ENCODE measurements at regions not wholly inside any gene's neighbourhood (a gene's known extent, or its start where the extent isn't known, plus 50 kb on each side); places are given as distances from the start of the nearest gene placed in this dataset.

- Mint-ChIP-seq H3K9me3 (no peaks in the 10 kb centered on the region), H3K36me3 (no peaks in the 10 kb centered on the region), H3K27ac (no peak overlapping the region), H3K27me3 (no peaks in the 10 kb centered on the region), H3K4me1 (no peaks in the 10 kb centered on the region), H3K4me3 (no peak overlapping the region)
- no peak for DNase-seq
These were observed 179.0 kb upstream of the CD180 start for GRCh38 chr5:67375606-67376005.

GRCh38 chr5:67374378-67374777 lies 177.8 kb upstream of the CD180 start:
- H3K4me3 Mint-ChIP-seq: no peak overlapping the region
- no peaks in the 10 kb centered on the region for H3K36me3 Mint-ChIP-seq
- DNase-seq: no peak
- H3K27me3 Mint-ChIP-seq: no peaks in the 10 kb centered on the region
- H3K9me3 Mint-ChIP-seq: no peaks in the 10 kb centered on the region
- no peaks in the 10 kb centered on the region for H3K4me1 Mint-ChIP-seq
- no peak overlapping the region for H3K27ac Mint-ChIP-seq

GRCh38 chr5:67373518-67373917 lies 176.9 kb upstream of the CD180 start:
- Mint-ChIP-seq H3K4me1 (no peaks in the 10 kb centered on the region), H3K27ac (no peak overlapping the region), H3K4me3 (no peak overlapping the region), H3K9me3 (no peaks in the 10 kb centered on the region), H3K27me3 (no peaks in the 10 kb centered on the region), H3K36me3 (no peaks in the 10 kb centered on the region)
- no peak for DNase-seq

GRCh38 chr5:67372887-67373286 lies 176.3 kb upstream of the CD180 start:
- no peaks in the 10 kb centered on the region for H3K36me3 Mint-ChIP-seq
- no peak overlapping the region for H3K27ac Mint-ChIP-seq
- DNase-seq: no peak
- no peaks in the 10 kb centered on the region for H3K9me3 Mint-ChIP-seq
- no peak overlapping the region for H3K4me3 Mint-ChIP-seq
- no peaks in the 10 kb centered on the region for H3K27me3 Mint-ChIP-seq
- no peaks in the 10 kb centered on the region for H3K4me1 Mint-ChIP-seq

GRCh38 chr5:67371924-67372323 lies 175.3 kb upstream of the CD180 start:
- no peak overlapping the region for H3K27ac Mint-ChIP-seq
- no peaks in the 10 kb centered on the region for H3K27me3 Mint-ChIP-seq
- H3K4me1 Mint-ChIP-seq: no peaks in the 10 kb centered on the region
- H3K4me3 Mint-ChIP-seq: no peak overlapping the region
- no peaks in the 10 kb centered on the region for H3K9me3 Mint-ChIP-seq
- DNase-seq: no peak
- H3K36me3 Mint-ChIP-seq: no peaks in the 10 kb centered on the region

GRCh38 chr5:67366691-67367395 lies 170.2 kb upstream of the CD180 start:
- H3K4me3 Mint-ChIP-seq: no peak overlapping the region
- H3K27me3 Mint-ChIP-seq: no peaks in the 10 kb centered on the region
- H3K4me1 Mint-ChIP-seq: peaks cover 3% of the 10 kb centered on the region
- H3K27ac Mint-ChIP-seq: no peak overlapping the region
- H3K36me3 Mint-ChIP-seq: no peaks in the 10 kb centered on the region
- DNase-seq: no peak
- H3K9me3 Mint-ChIP-seq: no peaks in the 10 kb centered on the region

- H3K4me1 Mint-ChIP-seq: peaks cover 3% of the 10 kb centered on the region
- no peaks in the 10 kb centered on the region for H3K27me3 Mint-ChIP-seq
- no peak for DNase-seq
- no peaks in the 10 kb centered on the region for H3K9me3 Mint-ChIP-seq
- H3K36me3 Mint-ChIP-seq: no peaks in the 10 kb centered on the region
- no peak overlapping the region for H3K27ac Mint-ChIP-seq
- H3K4me3 Mint-ChIP-seq: no peak overlapping the region
These were observed 169.7 kb upstream of the CD180 start for GRCh38 chr5:67366276-67366675.

GRCh38 chr5:67364381-67364970 lies 167.9 kb upstream of the CD180 start:
- Mint-ChIP-seq H3K4me1 (peaks cover 4% of the 10 kb centered on the region), H3K27ac (no peak overlapping the region), H3K9me3 (no peaks in the 10 kb centered on the region), H3K36me3 (no peaks in the 10 kb centered on the region), H3K27me3 (no peaks in the 10 kb centered on the region), H3K4me3 (no peak overlapping the region)
- DNase-seq: no peak

- DNase-seq: no peak
- no peak overlapping the region for H3K27ac Mint-ChIP-seq
- H3K9me3 Mint-ChIP-seq: no peaks in the 10 kb centered on the region
- no peaks in the 10 kb centered on the region for H3K27me3 Mint-ChIP-seq
- no peak overlapping the region for H3K4me3 Mint-ChIP-seq
- no peaks in the 10 kb centered on the region for H3K36me3 Mint-ChIP-seq
- peaks cover 4% of the 10 kb centered on the region for H3K4me1 Mint-ChIP-seq
These were observed 167.4 kb upstream of the CD180 start for GRCh38 chr5:67363963-67364362.

GRCh38 chr5:67363180-67363709 lies 166.6 kb upstream of the CD180 start:
- Mint-ChIP-seq H3K9me3 (no peaks in the 10 kb centered on the region), H3K27me3 (no peaks in the 10 kb centered on the region), H3K27ac (no peak overlapping the region), H3K4me1 (peaks cover 4% of the 10 kb centered on the region), H3K4me3 (no peak overlapping the region), H3K36me3 (no peaks in the 10 kb centered on the region)
- DNase-seq: no peak

GRCh38 chr5:67361932-67362729 lies 165.5 kb upstream of the CD180 start:
- H3K27ac Mint-ChIP-seq: no peak overlapping the region
- no peak overlapping the region for H3K4me3 Mint-ChIP-seq
- H3K27me3 Mint-ChIP-seq: no peaks in the 10 kb centered on the region
- no peaks in the 10 kb centered on the region for H3K9me3 Mint-ChIP-seq
- no peaks in the 10 kb centered on the region for H3K36me3 Mint-ChIP-seq
- no peak for DNase-seq
- peaks cover 4% of the 10 kb centered on the region for H3K4me1 Mint-ChIP-seq

- no peak overlapping the region for H3K4me3 Mint-ChIP-seq
- no peak for DNase-seq
- H3K4me1 Mint-ChIP-seq: peaks cover 4% of the 10 kb centered on the region
- no peaks in the 10 kb centered on the region for H3K36me3 Mint-ChIP-seq
- H3K27me3 Mint-ChIP-seq: no peaks in the 10 kb centered on the region
- H3K27ac Mint-ChIP-seq: no peak overlapping the region
- H3K9me3 Mint-ChIP-seq: no peaks in the 10 kb centered on the region
These were observed 163.4 kb upstream of the CD180 start for GRCh38 chr5:67360047-67360446.

- Mint-ChIP-seq H3K9me3 (no peaks in the 10 kb centered on the region), H3K27me3 (no peaks in the 10 kb centered on the region), H3K36me3 (no peaks in the 10 kb centered on the region), H3K4me3 (no peak overlapping the region), H3K27ac (no peak overlapping the region), H3K4me1 (peaks cover 2% of the 10 kb centered on the region)
- DNase-seq: no peak
These were observed 161.6 kb upstream of the CD180 start for GRCh38 chr5:67358186-67358585.

GRCh38 chr5:67355120-67355713 lies 158.6 kb upstream of the CD180 start:
- H3K36me3 Mint-ChIP-seq: no peaks in the 10 kb centered on the region
- H3K9me3 Mint-ChIP-seq: no peaks in the 10 kb centered on the region
- H3K4me3 Mint-ChIP-seq: no peak overlapping the region
- DNase-seq: no peak
- H3K4me1 Mint-ChIP-seq: peaks cover 7% of the 10 kb centered on the region
- H3K27ac Mint-ChIP-seq: no peak overlapping the region
- H3K27me3 Mint-ChIP-seq: no peaks in the 10 kb centered on the region
